CD4-positive, alpha-beta T cell treated with Interferon alpha-2 for 1 hour (primary cell): ENCODE measurements at regions not wholly inside any gene's neighbourhood (a gene's known extent, or its start where the extent isn't known, plus 50 kb on each side); places are given as distances from the start of the nearest gene placed in this dataset.

Experiments
- DNase-seq, 2 donors: peaks; one replicate each; pipeline ENCODE4 v3.0.0-alpha.2; 2020 to 2022

GRCh38 chr10:4775808-4776207 lies 50.2 kb upstream of the AKR1E2 start:
- DNase-seq, result no peak

DNA sequence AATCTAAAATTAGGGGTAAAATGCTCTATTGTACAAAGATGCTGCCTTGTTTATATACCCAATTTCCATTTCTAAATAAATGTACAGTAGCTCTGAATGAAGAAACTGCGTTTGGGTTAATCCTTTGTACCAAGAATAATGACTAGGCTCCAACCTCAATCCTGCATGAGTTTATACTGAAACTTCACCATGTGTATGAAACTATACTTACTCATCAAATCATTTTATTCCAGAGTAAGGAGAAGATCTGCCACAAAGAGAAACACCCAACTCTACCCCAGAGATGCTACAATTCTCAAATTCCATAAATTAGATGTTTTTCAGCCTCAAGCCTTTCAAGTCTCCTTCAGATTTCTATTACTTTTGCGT lies 53.8 kb upstream of the AKR1E2 start:
- DNase-seq, result no peak

GRCh38 chr10:4771554-4772201 lies 54.3 kb upstream of the AKR1E2 start:
- DNase-seq, result no peak

DNA sequence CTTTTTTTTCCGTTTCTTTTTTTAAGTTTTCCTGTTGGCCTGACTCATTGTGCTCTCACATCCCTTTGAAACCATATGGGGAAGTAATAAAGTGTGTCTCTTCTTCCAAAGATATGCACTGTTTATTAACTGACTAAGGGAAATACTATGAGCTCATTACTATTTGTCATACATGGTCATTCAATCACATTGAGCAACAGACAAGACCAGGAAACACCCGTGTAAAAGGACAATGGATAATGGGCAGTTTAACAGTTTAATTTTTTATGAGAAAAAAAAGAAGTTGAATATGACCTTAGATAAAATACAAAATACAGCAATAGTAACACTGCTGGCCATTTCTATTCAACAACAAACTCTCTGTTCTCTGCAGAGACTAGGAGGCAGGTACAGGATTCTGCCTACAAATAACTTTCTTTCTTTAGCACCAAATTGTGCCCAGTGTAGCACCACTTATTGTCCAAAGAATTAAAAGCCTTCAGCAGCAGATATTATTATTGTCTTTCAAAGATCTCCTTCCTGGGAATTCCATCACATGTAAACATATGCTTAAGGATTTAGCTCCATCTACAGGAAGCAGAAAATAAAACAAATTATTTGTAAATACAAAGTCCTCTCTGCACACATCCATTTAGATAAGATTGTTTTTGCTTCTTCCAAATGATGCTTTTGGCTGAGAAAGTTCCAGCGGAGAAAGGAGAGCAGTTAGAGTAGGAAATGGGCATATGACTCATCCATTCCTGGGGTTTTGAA lies 55.0 kb upstream of the AKR1E2 start:
- DNase-seq, result no peak

DNA sequence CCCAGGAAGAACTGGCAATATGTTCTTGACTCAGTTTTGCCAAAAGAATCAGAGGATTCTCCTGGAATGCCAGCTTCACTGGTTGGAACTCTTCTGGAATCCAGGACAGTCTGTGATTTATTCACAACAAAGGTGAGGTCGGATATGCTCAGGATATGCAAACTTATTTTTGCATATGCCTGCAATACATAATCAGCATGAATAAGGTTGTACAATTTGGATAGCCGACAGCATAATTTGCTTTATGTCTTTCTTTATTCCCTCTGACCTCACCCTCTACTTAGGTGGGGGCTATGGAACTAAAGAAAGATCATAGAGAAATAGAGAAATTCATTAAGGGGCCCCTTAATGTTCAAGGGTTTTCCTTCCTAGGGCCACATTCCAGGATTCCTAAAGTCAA lies 57.6 kb upstream of the AKR1E2 start:
- no peak for DNase-seq

GRCh38 chr10:4767033-4767814 lies 58.8 kb upstream of the AKR1E2 start:
- peak in 1 of 2 donors; percentile 43 for DNase-seq

DNA sequence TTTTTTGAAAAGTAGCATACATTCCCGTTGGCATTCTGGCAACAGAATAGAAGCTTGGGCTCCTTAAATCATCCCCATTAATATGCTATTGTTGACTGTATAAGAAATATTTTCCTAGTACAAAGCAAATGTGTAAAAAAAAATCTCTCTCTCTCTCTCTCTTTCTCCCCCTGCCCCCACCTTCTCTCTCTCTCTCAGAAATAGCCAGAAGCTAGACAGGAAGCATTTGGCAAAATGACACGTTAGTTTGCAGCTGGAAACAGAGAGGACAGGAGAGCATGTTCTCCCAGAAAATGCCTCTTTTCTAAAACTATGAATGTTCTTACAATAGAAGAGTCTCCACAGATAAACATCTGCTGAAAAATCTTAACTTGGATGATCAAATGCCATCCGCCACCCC lies 59.6 kb upstream of the AKR1E2 start:
- DNase-seq, result no peak

- DNase-seq, result no peak
Measured at GRCh38 chr10:4765428-4765827, 60.6 kb upstream of the AKR1E2 start.

GRCh38 chr10:4763960-4764428 lies 62.0 kb upstream of the AKR1E2 start:
- DNase-seq, result no peak

DNA sequence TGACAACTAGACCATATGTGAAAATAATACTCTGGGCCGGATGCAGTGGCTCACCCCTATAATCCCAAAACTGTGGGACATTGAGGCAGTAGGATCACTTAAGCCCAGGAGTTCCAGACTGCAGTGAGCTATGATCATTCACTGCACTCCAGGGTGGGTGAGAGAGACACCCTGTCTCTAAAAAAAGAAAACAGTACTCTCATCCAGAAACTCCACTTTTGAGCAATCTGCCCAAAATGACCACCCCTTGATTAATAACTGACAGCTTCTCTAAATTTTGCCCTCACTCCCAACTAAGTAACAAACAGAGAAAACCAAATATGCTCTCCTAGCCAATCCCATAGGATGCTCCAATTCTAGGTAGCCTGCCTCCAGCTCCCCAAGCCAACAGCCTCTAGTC lies 62.5 kb upstream of the AKR1E2 start:
- DNase-seq, result no peak

DNA sequence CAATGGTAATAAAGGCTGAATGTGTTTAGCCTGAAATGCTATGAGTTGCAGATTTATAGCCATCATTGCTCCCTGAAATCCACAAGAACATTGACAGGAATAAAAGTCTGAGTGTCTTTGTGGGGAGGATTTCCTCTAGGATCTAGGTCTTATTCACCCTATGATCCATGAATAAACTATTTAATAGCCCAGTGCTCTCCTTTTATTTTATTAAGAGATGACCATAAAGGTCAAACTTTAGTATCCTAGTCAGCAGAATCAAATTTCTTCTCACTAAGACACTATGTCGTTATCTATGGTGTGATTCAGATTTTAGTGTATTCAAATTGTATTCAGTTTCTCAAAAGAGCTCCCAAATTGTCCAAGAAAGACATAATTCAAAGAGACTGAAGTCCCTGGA lies 67.8 kb upstream of the AKR1E2 start:
- no peak for DNase-seq

- no peak for DNase-seq
Measured at GRCh38 chr10:4755286-4755989, 70.6 kb upstream of the AKR1E2 start.

DNA sequence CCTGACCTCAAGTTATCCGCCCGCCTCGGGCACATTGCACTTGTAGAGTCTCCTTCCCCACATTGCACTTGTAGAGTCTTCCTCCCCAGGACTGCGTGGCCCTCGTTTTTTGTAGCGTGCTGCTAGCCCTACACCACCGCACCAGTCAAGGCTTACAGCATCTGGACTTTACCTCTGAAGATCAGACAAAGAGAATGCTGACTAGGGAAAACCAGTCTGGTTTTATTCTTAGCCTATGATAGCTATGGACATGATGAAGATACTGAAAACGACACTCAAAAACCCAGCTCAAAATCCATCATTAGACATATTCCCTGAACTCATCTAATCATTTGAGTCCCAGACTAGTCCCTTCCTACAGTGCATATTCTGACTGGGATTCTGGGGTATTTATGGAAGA lies 71.9 kb upstream of the AKR1E2 start:
- DNase-seq, result no peak

- no peak for DNase-seq
Measured at GRCh38 chr10:4751211-4751610, 74.8 kb upstream of the AKR1E2 start.

DNA sequence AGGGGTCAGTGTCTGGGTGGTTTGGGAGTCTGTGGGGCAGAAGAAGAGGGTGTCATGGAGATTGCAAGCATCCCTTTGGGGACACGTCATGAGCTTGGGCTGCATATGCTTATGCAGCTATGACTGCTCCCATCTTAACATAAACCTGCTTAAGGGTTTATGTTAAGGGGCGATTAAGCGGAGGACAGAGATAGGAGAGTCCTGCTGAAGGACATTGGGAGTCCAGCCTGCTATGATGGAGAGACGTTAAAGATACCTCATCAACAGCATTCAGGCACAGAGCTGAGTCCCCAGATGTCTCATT lies 76.8 kb upstream of the AKR1E2 start:
- DNase-seq, result no peak

- DNase-seq, result no peak
Measured at GRCh38 chr10:4748491-4749270, 77.3 kb upstream of the AKR1E2 start.

GRCh38 chr10:4742217-4742616 lies 83.8 kb upstream of the AKR1E2 start:
- DNase-seq, result no peak

DNA sequence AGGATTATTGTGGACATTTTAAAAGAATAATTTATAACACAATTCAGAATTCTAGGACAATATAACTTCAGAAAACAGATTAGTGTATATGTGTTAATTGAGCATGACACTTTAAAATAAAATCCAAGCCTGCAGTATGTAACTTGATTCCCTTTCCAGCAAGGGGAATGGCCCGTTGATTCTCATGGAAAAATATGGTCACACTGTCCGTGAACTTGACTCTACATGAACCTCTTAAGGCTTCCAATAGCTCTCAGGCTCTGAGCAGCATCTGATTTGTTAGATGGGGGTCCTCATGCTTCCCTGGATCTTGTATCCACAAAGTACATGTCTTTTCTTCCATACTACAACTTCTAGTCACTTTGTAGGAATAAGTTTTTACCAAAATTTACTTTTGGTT lies 85.5 kb upstream of the AKR1E2 start:
- no peak for DNase-seq

- DNase-seq, result no peak
Measured at GRCh38 chr10:4736608-4737007, 89.4 kb upstream of the AKR1E2 start.

- DNase-seq, result no peak
Measured at GRCh38 chr10:4736183-4736582, 89.8 kb upstream of the AKR1E2 start.

- DNase-seq, result no peak
Measured at GRCh38 chr10:4733843-4734224, 92.2 kb upstream of the AKR1E2 start.

- DNase-seq, result no peak
Measured at GRCh38 chr10:4733150-4733842, 92.7 kb upstream of the AKR1E2 start.
